IPS-11a (cell line): ENCODE measurements at regions not wholly inside any gene's neighbourhood (a gene's known extent, or its start where the extent isn't known, plus 50 kb on each side); places are given as distances from the start of the nearest gene placed in this dataset.

ENCODE experiments used
- H3K4me3 ChIP-seq: one replicate; pipeline ENCODE4 v1.5.1; 2013; ENCODE audit warnings: low read depth, low read length, control low read depth

GRCh38 chr9:108473209-108474112, 382.3 kb downstream of the ACTL7B start:
- no peak overlapping the region for H3K4me3 ChIP-seq

GRCh38 chr9:108469654-108470053, 386.1 kb downstream of the ACTL7B start:
- H3K4me3 ChIP-seq = no peak overlapping the region

GRCh38 chr9:108468364-108468763, 387.4 kb downstream of the ACTL7B start:
- no peak overlapping the region for H3K4me3 ChIP-seq

- H3K4me3 ChIP-seq = no peak overlapping the region
Observed at GRCh38 chr9:108467653-108468324, 388.0 kb downstream of the ACTL7B start.

- no peak overlapping the region for H3K4me3 ChIP-seq
Observed at GRCh38 chr9:108467161-108467560, 388.6 kb downstream of the ACTL7B start.

- H3K4me3 ChIP-seq = no peak overlapping the region
Observed at GRCh38 chr9:108466304-108466703, 389.5 kb downstream of the ACTL7B start.

GRCh38 chr9:108463932-108464606, 391.7 kb downstream of the ACTL7B start:
- H3K4me3 ChIP-seq = no peak overlapping the region

GRCh38 chr9:108456903-108457302, 398.9 kb downstream of the ACTL7B start:
- no peak overlapping the region for H3K4me3 ChIP-seq

- H3K4me3 ChIP-seq = no peak overlapping the region
Observed at GRCh38 chr9:108445431-108446071, 410.2 kb downstream of the ACTL7B start.

GRCh38 chr9:108444400-108445358, 411.1 kb downstream of the ACTL7B start:
- no peak overlapping the region for H3K4me3 ChIP-seq

- no peak overlapping the region for H3K4me3 ChIP-seq
Observed at GRCh38 chr9:108443741-108444140, 412.0 kb downstream of the ACTL7B start.

GRCh38 chr9:108443019-108443633, 412.7 kb downstream of the ACTL7B start:
- H3K4me3 ChIP-seq = no peak overlapping the region

GRCh38 chr9:108442627-108443018, 413.2 kb downstream of the ACTL7B start:
- no peak overlapping the region for H3K4me3 ChIP-seq

GRCh38 chr9:108441726-108442125, 414.1 kb downstream of the ACTL7B start:
- H3K4me3 ChIP-seq = no peak overlapping the region

GRCh38 chr9:108441251-108441650, 414.5 kb downstream of the ACTL7B start:
- no peak overlapping the region for H3K4me3 ChIP-seq

GRCh38 chr9:108439947-108440346, 415.8 kb downstream of the ACTL7B start:
- H3K4me3 ChIP-seq = no peak overlapping the region

GRCh38 chr9:108437656-108438055, 418.1 kb downstream of the ACTL7B start:
- H3K4me3 ChIP-seq = no peak overlapping the region

- no peak overlapping the region for H3K4me3 ChIP-seq
Observed at GRCh38 chr9:108436448-108436847, 419.3 kb downstream of the ACTL7B start.

GRCh38 chr9:108434502-108434901, 421.3 kb downstream of the ACTL7B start:
- H3K4me3 ChIP-seq = no peak overlapping the region

- H3K4me3 ChIP-seq = no peak overlapping the region
Observed at GRCh38 chr9:108434036-108434435, 421.8 kb downstream of the ACTL7B start.
